Activated CD4-positive, alpha-beta T cell treated with anti-CD3 and anti-CD28 coated beads for 1 hour (primary cell): ENCODE measurements at regions not wholly inside any gene's neighbourhood (a gene's known extent, or its start where the extent isn't known, plus 50 kb on each side); places are given as distances from the start of the nearest gene placed in this dataset.
"Not testable (repeated sequence)": the region's sequence is repeated elsewhere in the genome, so short reads cannot be mapped to it uniquely, and the experiment has no call there.

ENCODE experiments used
- DNase-seq: peaks from one replicate; pipeline ENCODE4 v3.0.0-alpha.2; 2020

DNA sequence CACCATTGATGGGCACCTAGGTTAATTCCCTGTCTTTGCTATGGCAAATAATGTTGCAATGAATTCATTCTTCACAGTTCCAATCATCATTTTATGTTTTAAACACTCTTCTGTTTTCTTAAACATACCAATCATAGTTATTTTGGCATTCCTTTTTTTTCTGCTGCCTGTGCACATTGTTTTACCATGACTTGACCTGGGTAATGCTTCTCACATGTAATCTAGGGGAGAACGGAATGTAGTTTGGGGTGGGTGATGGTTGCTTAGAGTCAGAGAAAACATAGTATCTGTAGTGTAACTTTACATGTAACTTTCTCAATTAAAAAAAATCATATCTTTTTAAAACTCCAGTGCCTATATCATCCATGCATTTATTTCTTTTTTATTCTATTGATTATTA, 1945.3 kb upstream of the RAG2 start:
- no peak for DNase-seq

DNA sequence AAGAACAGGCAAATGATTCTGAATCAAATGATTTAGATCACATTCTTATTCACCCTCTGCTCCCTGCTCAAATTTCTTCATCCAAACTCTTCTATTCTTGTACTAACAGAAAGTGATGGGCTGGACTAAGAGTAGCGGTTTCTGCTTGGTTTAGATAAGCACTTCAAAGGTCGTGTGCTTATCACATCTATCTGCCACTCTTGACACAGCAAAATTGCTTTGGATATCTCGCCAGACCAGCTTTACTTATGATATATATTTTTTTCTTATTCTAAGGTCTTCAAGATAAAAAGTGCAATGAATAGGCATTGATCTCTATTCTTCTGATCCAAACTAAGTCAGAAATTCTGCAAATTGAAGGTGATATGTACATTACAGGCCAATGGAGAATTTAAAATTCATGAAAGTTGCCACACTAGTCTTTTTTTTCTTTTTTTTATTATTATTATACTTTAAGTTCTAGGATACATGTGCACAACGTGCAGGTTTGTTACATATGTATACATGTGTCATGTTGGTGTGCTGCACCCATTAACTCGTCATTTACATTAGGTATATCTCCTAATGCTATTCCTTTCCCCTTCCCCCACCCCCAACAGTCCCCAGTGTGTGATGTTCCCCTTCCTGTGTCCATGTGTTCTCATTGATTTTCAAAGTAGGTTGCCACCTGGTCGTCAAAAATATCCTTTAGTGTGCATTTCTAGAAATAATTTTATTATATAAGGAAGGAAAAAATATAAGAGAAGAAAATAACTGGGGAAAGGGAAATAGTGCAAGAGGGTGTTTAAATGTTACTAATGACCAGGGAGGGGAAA, 1941.0 kb upstream of the RAG2 start:
- no peak for DNase-seq

DNA sequence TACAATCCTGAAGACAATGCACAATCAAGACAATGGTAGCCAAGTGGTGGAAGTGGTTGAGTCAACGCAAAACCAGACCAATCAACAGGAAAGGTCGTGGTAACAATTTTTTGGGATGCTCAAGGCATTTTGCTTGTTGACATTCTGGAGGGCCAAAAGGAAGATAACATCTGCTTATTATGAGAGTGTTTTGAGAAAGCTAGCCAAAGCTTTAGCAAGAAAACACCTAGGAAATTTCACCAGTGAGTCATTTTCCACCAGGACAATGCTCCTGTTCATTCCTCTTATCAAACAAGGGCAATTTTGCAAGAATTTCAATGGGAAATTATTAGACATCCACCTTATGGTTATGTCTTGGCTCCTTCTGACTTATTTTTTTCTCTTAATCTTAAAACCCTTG, 1932.2 kb upstream of the RAG2 start:
- no peak for DNase-seq

DNA sequence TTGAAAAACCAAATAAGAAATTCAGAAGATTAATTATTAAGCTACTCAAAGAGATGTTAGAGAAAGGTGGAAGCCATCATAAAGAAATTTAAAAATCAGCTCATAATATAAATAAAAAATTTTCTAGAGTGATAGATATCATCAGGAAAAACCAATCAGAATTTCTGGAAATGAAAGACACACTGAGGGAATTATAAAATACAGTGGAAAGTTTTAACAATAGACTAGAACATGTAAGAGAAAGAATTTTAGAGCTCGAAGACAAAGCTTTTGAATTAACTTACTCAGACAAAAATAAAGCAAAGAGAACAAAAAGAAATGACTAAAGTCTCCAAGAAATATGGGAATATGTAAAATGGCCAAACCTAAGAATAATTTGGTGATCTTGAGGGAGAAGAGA, 1926.9 kb upstream of the RAG2 start:
- DNase-seq = no peak

DNA sequence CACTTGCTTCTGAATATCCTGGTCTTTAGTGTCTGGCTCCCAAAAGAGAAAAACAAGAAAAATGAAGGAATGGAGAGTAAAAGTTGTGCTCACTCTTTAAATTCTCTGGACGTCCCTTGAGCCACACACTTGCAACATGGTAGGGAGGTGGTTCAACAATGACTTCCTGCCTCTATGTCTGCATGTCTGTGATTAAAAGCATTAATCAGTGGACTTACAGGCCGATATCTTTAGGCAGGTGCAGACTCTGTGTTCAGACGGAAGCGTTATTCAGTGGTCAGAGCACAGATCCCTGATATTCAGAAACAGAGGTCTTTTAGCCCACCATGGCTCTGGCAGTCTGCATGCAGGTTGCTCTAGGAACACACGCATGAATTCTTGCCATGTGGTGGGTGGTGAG, 1920.0 kb upstream of the RAG2 start:
- no peak for DNase-seq

DNA sequence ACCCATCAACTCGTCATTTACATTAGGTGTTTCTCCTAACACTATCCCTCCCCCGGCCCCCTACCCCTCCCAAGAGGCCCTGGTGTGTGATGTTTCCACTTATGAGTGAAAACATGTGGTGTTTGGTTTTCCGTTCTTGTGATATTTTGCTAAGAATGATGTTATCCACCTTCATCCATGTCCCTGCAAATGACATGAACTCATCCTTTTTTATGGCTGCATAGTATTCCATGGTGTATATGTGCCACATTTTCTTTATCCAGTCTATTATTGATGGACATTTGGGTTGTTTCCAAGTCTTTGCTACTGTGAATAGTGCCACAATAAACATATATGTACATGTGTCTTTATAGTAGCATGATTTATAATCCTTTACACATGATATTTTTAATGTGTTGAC, 1914.8 kb upstream of the RAG2 start:
- not testable (repeated sequence) for DNase-seq

DNA sequence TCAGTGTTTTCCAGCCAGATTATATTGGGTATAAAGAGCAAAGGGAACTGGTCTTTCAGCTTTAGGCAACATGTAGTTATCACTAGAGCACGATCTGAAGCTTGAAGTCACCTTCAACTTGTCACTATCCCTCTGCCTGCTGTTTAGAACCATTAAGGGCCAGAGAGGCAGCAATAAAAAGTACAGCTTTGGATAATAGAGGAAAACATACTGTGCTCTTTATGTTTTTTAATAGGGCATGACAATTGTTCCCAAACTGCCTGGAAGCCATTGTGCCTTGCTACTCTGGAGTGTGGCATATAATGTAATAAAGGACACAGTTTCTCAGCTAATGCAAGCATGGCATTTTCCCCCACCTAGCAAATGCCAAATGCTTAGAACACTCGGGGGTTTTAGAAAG, 1912.0 kb upstream of the RAG2 start:
- no peak for DNase-seq

DNA sequence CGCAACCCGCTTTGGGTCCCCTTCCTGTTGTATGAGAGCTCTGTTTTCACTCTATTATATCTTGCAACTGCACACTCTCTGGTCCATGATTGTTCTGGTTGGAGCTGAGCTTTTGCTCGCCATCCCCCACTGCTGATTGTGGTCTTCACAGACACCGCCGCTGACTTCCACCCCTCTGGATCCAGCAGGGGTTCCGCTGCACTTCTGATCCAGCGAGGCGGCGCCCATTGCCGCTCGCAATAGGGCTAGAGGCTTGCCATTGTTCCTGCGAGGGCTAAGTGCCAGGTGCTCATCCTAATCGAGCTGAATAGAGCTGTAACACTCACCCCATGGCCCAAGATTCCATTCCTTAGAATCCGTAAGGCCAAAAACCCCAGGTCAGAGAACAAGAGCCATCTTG, 1905.8 kb upstream of the RAG2 start:
- no peak for DNase-seq

DNA sequence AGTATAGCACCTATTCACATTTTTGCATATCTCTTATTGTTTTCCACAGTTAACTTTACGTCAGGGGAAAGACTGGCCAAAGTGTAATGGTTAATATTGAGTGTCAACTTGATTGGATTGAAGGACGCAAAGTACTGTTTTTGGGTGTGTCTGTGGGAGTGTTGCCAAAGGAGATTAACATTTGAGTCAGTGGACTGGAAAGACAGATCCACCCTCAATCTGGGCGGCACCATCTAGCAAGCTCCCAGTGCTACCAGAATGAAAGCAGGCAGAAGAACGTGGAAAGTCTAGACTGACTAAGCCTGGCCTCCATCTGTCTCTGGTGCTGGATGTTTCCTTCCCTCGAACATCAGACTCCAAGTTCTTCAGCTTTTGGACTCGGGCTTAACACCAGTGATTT, 1900.7 kb upstream of the RAG2 start:
- no peak for DNase-seq

DNA sequence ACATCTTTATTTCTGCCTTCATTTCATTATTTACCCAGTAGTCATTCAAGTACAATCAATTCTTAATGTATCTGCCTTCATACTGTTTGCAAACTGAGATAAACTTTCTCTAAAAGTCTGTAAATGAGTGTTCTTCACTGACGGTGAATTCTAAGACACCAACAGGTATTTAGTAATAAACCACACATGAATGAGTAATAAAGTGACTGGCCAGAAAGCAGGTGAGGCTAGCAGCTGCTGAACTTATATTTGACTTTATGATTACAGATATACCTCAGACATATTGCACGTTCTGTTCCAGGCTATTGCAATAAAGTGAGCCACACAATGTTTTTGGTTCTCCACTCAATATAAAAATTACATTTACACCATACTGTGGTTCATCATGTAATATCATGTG, 1894.0 kb upstream of the RAG2 start:
- no peak for DNase-seq

DNA sequence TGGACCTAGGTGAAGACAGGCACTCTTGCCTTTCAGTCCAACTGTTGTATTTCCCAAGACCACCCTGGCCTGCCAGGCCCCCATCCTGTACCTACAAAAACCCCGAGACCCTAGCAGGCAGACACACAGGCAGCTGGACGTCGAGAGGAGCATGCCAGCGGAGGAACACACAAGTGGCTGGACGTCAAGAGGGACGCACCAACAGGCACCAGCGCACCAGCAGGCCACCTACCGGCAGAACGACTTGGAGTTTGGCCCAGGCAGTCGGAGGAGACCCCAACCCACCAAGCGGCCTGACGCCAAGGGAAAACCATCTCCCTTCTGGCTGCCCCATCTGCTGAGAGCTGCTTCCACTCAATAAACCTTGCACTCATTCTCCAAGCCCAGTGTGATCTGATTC, 1883.4 kb upstream of the RAG2 start:
- DNase-seq = no peak

DNA sequence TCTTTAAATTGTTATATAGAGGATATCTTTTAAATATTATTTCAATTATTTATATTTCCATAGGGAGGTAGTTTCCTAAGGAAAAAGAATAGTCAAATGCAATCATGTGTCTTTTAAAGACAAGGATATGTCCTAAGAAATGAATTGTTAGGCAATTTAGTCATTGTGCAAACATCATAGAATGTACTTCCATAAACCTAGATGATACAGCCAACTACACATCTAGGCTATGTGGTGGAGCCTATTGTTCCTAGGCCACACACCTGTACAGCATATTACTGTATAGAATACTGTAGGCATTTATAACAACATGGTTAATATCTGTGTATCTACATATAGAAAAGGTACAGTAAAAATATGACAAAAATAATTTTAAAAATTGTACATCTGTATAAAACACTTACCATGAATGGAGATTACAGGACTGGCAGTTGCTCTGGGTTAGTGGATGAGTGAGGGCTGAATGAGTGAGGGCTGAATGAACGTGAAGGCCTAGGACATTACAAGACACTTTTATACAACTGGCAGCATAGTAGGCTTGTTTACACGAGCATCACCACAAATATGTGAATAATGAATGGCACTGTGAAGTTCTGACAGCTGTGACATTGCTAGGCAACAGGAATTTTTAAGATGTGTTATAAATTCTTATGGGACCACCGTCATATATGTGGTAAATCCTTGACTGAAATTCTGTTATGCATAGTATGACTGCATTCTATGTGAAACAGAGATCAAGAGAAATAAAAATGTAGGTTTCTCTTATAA, 1879.0 kb upstream of the RAG2 start:
- DNase-seq = no peak

DNA sequence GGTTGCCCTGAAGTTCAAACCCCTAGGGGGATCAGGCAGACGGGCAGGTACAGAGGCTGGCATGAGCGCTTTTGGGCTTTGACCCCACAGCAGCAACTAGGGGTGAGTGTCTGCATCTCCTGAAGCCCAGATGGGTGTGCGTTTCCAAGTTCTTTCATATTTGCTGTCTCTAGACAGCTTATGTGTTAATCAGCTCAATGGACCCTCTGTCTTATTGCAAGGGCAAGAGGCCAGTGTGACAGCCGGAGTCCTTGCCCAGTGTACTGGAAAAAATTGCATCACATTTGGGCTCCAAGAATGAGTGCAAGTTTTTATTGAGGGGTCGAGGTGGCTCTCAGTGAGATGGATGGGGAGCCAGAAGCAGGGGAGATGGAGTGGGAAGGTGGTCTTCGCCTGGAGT, 1863.7 kb upstream of the RAG2 start:
- no peak for DNase-seq

DNA sequence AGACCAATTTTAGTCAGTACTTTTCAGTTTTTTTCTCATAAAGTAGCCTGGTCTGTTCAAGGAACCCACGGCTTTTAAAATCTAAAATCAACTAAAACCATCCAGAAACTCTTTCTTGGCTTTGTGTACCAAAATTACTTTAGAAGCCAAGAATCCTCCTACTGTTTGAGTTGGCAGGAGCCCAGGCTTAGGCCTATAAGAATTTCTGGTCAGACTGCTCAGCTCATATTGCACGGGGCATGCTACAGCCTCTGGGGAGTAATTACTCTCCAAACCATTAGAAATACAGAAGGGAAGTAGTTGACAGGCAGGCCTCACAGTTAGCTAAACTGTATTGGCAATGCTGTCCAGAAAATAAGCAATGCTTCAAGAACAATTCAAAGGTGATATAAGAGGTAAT, 1862.9 kb upstream of the RAG2 start:
- DNase-seq = no peak

DNA sequence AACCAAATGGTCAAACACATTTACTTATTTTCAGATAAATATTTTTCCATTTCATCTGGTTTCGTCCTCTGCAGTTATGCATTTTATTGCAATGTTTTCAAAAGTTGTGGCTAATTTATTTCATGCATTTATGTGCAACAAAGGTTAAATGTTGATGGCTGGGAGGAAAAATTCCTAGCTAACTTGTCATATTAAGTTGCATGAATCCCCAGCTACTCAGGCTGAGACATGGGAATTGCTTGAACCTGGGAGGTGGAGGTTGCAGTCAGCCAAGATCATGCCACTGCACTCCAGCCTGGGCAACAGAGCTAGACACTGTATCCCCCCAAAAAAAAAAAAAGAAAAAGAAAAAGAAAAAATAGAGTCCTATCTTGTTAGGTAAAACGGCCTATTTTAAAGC, 1862.4 kb upstream of the RAG2 start:
- no peak for DNase-seq

DNA sequence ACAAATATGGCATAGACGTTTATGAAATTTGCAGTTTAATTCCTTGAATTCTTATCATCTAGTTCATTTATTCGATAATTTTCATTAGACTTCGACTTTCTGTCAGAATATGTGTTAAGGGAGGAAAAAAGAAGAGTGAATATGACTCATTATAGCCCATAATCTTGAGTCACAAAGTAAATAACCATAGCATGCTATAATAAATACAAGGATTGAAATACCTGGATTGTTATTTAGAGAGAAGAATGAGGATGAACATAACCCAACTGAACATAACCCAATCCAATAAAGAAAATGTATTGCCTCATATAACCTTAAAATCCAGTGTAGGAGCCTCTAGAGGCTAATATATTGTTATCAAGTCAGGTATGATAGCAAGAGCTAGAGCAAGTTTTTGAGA, 1858.3 kb upstream of the RAG2 start:
- no peak for DNase-seq

DNA sequence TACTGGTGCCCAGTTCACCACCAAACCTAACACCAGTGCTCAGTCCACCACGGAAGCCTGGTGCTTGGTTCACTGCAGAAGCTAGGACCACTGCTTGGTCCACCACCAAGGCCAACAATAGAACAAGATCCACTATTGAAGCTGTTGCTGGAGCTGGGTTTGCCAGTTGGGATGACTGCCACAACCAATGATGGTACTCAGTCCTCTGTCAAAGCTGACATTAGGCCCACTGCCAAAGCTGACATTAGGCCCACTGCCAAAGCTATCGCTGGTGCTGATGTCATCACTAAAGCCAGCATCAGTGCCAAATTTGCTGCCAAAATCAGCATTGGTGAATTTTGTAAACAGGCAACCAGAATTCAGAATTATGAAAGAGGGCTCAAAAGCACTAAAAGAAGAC, 1850.2 kb upstream of the RAG2 start:
- DNase-seq = no peak

DNA sequence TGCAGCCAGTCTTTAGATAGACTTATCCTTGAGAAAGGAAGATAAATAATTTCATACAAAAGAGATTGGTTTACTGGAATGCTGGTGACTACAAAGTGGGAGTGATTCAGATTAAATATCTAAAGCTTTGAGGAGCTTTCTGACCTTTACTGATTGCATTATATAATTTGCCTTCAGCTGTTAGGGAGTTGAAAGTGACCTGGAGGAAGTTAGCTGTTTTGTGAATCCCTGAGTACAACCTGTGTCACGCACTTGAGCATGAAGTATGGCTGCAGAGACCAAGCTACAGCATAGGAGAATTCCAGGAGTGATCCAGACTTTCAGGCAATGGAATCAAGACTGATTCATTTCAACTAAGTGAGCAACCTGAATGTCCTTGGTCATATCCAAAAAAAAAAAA, 1848.3 kb upstream of the RAG2 start:
- no peak for DNase-seq

DNA sequence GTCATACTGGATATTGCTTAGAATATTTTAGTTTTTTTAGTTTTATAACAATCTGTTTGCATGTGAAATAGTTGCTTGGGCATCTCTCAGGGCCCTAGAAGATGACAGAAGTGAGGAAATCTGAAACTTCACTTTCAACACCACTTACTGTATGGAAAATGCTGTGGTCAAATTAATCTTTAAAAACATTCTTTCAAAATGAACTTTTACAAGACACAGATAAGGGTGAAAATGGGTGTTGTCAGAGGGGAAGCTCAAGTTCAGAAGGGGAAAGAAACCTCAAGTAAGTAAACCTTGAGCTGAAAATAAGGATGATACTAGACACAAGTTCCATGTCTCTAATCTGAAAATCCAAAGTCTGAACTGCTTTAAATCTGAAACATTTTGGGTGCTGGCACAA, 1840.1 kb upstream of the RAG2 start:
- no peak for DNase-seq

DNA sequence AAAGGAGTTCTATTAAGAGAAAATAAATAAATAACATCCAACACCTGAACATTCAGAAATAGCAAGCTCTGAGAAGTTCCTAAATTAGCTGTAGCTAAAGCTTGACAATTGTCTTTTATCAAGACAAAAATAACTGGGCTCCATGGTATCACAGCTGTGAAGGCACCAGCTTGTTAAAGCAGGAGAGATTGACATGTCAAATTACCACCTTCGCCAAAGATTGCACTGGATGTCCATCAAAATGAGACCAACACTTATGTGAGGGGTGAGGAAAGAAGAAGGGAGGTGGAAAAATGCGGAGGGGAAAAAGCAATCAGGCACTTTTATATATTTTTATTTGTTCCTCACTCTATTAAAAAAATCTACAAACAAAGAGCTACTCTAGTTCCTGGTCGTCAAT, 1827.5 kb upstream of the RAG2 start:
- DNase-seq = no peak

DNA sequence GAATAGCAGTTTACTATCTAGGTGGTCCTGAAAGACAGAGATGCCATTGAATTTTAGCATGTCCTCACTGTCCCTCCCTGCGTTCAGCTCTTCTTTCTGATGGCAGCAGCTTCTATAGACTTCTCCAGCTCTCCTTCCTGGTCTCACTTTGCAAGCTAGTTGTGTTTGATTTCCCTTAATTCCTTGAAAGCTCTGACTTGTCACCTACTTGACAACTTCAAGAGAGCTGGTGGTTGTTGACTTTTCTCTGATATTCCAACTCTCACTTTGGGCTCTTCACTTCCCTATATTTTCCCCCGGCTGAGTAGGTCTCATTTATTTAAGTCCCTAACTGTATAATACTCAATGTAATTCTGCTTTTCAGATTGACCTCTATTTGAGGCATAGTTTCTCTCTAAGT, 1825.0 kb upstream of the RAG2 start:
- DNase-seq = no peak

DNA sequence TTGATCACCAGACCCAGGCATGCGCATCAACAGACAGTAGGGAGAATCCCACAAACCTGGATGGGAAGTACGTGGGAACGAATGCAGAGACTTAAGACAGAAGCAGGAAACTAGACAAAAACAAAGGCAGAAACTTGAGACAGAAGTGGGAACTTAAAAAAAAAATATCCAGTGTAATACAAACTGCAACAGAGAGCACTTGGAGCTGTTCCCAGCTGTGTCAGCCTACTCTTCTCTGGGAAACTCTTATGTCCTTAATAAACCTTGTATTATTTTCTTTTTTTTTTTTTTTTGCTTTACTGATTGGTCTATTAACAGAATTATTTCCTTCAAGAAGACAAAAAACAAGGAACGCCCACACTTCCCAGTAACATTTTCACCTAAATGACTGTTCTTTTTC, 1818.1 kb upstream of the RAG2 start:
- DNase-seq = no peak

DNA sequence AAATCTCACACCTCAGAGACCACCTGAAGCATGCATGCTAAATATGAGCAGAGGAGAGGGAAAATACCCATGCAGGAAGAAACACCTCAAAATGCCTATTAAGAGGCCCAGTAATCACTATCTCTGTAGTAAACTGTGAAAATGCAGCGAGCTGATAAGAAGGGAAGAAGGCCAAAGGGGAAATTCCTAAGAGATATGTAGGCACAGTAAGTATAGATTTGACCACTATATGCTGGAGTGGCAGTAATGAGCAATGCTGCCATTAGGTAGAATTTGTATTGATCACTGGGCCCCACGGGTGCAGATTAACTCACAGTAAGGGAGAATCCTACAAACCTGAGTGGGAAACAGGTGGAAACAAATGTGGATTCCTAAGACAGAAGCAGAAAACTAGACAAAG, 1813.1 kb upstream of the RAG2 start:
- DNase-seq = no peak

DNA sequence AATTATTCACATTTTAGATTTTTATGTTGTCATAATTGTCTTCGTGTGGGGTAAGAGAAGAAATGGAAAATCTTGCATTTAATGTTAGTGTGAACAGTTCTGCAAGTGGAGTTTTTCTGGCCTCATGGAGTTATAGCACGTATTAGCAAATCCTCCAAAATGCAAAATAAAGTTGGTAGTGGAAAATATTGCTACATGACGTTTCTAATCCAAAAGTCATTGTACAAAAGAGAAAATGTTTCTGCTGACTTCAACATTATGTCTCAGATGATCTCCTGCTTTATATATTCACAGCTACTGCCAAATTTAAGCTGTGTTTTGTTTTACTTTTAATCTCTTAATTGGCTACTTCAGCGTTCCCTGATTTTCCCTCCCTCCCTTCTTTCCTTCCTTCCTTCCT, 1804.0 kb upstream of the RAG2 start:
- no peak for DNase-seq

DNA sequence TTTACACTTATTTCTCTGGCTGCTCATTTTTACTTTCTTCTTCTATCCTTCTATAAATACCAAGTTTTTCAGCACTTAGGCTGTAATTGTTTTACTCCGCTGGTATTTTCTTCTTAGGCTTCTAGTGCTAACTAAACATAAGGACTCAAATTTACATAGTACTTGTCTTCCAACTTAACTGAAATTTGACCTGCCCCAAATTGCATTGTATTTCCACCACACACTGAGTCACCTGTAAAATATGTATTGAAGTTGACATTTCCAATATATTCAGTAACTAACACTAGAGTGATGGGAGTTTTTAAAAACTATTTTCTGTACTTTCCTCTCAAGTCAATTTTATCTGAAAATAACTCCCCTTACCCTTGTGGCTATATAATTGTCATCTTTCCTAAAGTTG, 1794.1 kb upstream of the RAG2 start:
- no peak for DNase-seq
